ENCODE measurements at regions not wholly inside any gene's neighbourhood (a gene's known extent, or its start where the extent isn't known, plus 50 kb on each side); places are given as distances from the start of the nearest gene placed in this dataset.

GRCh38 chr2:67725731-67726130 is 328.6 kb downstream of the ETAA1 start:
- no peak for TF ChIP-seq POLR2A (IDR thresholded peaks at IDR 0.05)
- no peak for TF ChIP-seq CTCF (IDR thresholded peaks at IDR 0.05)
